HFFc6 (cell line): ENCODE measurements at regions not wholly inside any gene's neighbourhood (a gene's known extent, or its start where the extent isn't known, plus 50 kb on each side); places are given as distances from the start of the nearest gene placed in this dataset.

Experiments used
- DNase-seq: peaks from one replicate; pipeline ENCODE4 v3.0.0-alpha.2; 2018
- H3K27ac Mint-ChIP-seq: 2 replicates; pipeline ENCODE4 v1.8.0; 2020; ENCODE audit warnings: mild to moderate bottlenecking, mixed read lengths
- H3K27me3 Mint-ChIP-seq: 2 replicates; pipeline ENCODE4 v1.8.0; 2021; ENCODE audit warnings: mild to moderate bottlenecking, moderate library complexity, mixed read lengths; ENCODE audit not compliant: insufficient read depth
- H3K36me3 Mint-ChIP-seq: 2 replicates; pipeline ENCODE4 v1.8.0; 2021; ENCODE audit warnings: low read depth, mixed read lengths
- H3K4me1 Mint-ChIP-seq: 2 replicates; pipeline ENCODE4 v1.8.0; 2020; ENCODE audit warnings: low read depth, mixed read lengths
- H3K4me3 Mint-ChIP-seq: 2 replicates; pipeline ENCODE4 v1.8.0; 2020; ENCODE audit warnings: mild to moderate bottlenecking, moderate library complexity, mixed read lengths
- H3K9me3 Mint-ChIP-seq: 2 replicates; pipeline ENCODE4 v1.8.0; 2020; ENCODE audit warnings: mild to moderate bottlenecking, mixed read lengths
- TF ChIP-seq, protein P1 (sequence below): fragments of 200-600 bp; sonication (generic); IDR thresholded peaks from 2 replicates; pipeline ENCODE4 v1.5.0; 2021; ENCODE audit warnings: antibody characterized with exemption, mild to moderate bottlenecking

DNA sequence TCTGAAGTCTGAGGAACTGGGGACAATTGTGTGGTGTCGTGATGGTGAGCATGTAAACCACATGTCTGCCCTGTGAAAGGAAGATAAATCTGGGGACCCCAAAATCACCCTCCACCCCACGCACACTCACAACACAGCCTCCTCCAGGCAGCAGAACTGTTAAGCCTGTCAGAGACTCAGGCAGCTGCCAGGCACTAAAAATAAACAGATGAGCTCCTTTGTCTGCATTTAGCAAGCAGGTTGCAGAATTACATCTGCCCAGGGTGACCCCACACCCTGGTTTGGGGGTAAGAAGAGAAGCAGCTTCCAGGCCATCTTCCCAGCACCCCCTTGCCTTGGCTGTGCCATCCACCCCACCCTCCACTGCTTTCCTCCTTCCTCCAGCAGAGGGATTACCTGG is 119.1 kb upstream of the RUNX3 start:
- no peak overlapping the region for H3K27ac Mint-ChIP-seq
- H3K4me3 Mint-ChIP-seq: no peak overlapping the region
- TF ChIP-seq, protein P1, sequence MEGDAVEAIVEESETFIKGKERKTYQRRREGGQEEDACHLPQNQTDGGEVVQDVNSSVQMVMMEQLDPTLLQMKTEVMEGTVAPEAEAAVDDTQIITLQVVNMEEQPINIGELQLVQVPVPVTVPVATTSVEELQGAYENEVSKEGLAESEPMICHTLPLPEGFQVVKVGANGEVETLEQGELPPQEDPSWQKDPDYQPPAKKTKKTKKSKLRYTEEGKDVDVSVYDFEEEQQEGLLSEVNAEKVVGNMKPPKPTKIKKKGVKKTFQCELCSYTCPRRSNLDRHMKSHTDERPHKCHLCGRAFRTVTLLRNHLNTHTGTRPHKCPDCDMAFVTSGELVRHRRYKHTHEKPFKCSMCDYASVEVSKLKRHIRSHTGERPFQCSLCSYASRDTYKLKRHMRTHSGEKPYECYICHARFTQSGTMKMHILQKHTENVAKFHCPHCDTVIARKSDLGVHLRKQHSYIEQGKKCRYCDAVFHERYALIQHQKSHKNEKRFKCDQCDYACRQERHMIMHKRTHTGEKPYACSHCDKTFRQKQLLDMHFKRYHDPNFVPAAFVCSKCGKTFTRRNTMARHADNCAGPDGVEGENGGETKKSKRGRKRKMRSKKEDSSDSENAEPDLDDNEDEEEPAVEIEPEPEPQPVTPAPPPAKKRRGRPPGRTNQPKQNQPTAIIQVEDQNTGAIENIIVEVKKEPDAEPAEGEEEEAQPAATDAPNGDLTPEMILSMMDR: no peak
- H3K9me3 Mint-ChIP-seq: no peaks in the 10 kb centered on the region
- no peaks in the 10 kb centered on the region for H3K36me3 Mint-ChIP-seq
- no peak for DNase-seq
- H3K4me1 Mint-ChIP-seq: no peaks in the 10 kb centered on the region
- H3K27me3 Mint-ChIP-seq: peaks cover 62% of the 10 kb centered on the region

DNA sequence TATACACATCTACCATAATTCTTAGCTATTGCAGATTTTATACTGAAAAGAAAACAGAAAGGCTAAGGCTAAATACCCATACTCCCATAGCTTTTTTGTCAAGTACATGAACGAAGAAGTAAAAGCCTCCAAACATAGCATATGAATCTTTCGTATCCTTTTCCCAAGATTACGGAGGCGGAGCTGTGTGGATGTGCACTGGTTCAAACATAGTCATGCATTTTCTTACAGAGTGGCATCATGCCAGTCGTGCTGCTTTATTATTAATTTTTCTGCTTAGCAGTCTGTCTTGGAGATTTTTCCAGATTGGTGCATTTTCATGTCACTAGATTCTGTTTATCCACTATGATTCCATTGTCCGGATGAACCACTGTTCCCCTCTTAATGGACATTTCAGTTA is 118.7 kb upstream of the RUNX3 start:
- no peaks in the 10 kb centered on the region for H3K4me1 Mint-ChIP-seq
- no peaks in the 10 kb centered on the region for H3K36me3 Mint-ChIP-seq
- H3K27me3 Mint-ChIP-seq: peaks cover 62% of the 10 kb centered on the region
- TF ChIP-seq, protein P1: no peak
- no peak overlapping the region for H3K4me3 Mint-ChIP-seq
- no peaks in the 10 kb centered on the region for H3K9me3 Mint-ChIP-seq
- H3K27ac Mint-ChIP-seq: no peak overlapping the region
- no peak for DNase-seq

DNA sequence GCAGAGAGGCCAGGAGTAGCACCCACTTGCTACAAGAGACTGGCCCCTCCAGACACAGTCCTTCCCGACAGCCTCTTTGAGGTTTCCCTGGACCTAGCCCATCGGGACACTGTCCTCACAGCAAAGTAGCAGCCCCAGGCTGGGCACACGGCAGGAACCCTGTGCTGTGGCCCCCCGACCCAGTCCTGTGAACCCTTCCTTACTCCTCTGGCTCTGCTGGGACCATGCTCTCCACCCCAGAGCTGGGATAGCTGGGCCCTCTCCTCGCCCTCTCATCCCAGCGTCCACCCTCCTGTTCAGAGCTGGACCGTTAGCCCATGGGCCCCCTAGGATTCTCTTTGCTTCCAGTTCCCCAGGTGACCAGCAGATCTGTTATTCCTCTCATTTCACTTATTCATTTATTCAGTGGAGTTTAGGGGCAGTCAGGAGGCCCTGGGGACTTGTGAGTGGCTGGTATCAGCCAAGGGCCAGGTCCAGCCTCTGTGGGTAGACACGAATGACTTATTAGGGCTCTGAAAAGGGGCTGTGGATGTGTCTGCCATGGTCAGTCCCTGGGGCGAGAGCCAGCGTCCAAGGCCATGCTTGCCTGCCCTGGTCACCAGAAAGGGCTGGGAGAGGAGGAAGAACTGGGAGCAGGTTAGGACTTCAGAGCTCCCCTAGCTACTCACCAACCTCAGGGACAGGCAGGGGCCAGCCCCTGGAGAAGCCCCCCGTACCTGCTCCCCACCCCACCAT is 117.6 kb upstream of the RUNX3 start:
- no peaks in the 10 kb centered on the region for H3K36me3 Mint-ChIP-seq
- H3K4me3 Mint-ChIP-seq: no peak overlapping the region
- H3K4me1 Mint-ChIP-seq: no peaks in the 10 kb centered on the region
- H3K27me3 Mint-ChIP-seq: peaks cover 58% of the 10 kb centered on the region
- H3K27ac Mint-ChIP-seq: no peak overlapping the region
- no peak for DNase-seq
- no peaks in the 10 kb centered on the region for H3K9me3 Mint-ChIP-seq
- TF ChIP-seq, protein P1: no peak

DNA sequence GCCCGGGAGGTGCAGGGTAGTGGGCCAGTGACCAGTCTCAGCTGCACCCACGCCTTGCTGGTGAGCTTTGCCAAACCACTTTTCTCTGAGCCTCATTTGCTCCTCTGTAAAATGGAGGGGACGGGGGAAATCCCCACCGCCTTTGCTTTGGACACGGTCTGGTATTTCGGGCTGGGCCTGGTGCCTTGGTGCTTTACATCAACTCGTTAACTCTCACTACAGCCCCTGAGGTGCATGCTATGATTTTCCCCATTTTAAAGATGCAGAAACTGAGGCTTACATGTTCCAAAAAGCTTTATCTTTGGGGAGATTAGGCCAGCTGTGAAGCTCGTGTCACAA is 116.1 kb upstream of the RUNX3 start:
- H3K4me3 Mint-ChIP-seq: no peak overlapping the region
- H3K36me3 Mint-ChIP-seq: no peaks in the 10 kb centered on the region
- no peaks in the 10 kb centered on the region for H3K9me3 Mint-ChIP-seq
- H3K4me1 Mint-ChIP-seq: no peaks in the 10 kb centered on the region
- H3K27ac Mint-ChIP-seq: no peak overlapping the region
- TF ChIP-seq, protein P1: no peak
- no peak for DNase-seq
- H3K27me3 Mint-ChIP-seq: peaks cover 57% of the 10 kb centered on the region

DNA sequence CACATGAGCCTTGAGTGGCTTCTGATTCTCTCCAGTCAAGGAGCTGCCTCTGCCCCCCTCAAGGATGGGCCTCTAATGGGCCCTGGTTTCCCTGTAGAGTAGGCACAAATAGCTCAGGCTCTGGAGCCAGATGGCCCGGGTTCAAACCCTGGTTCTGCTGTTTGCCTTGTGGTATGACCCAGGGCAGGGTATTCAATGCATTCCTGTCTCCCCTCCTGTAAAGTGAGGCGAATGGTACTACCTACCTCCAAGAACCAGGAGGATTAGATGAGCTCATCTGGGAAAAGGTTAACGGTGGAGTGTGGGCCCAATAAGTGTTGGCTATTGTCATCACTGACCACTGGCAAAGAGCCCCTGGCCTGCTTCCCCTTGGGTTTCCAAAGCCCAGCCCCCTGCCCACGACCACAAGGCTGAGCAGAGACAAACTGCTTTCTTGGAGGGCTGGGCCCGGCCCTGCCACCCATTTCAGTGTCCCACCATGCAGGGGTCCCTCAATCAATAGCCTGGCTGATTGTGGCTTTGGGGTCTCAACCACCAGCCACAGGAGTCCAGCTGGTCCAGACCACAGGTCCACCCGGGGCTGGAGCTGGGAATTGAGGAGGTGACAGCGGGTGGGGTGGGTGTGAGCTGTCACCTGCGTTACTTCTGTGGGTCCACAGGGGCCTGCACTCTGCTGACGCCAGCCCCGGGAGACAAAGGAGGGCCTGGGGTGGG is 115.6 kb upstream of the RUNX3 start:
- Mint-ChIP-seq H3K4me3 (no peak overlapping the region), H3K27ac (no peak overlapping the region), H3K36me3 (no peaks in the 10 kb centered on the region), H3K9me3 (no peaks in the 10 kb centered on the region), H3K4me1 (no peaks in the 10 kb centered on the region), H3K27me3 (peaks cover 58% of the 10 kb centered on the region)
- DNase-seq: no peak
- TF ChIP-seq, protein P1: no peak
